Activated CD4-positive, alpha-beta T cell treated with anti-CD3 and anti-CD28 coated beads, Interleukin-2, amount 50 U/mL, for 48 hours (primary cell): ENCODE measurements at regions not wholly inside any gene's neighbourhood (a gene's known extent, or its start where the extent isn't known, plus 50 kb on each side); places are given as distances from the start of the nearest gene placed in this dataset.

Experiments used
- DNase-seq, 2 experiments: peaks; one replicate each; pipeline ENCODE4 v3.0.0-alpha.2; 2020

DNA sequence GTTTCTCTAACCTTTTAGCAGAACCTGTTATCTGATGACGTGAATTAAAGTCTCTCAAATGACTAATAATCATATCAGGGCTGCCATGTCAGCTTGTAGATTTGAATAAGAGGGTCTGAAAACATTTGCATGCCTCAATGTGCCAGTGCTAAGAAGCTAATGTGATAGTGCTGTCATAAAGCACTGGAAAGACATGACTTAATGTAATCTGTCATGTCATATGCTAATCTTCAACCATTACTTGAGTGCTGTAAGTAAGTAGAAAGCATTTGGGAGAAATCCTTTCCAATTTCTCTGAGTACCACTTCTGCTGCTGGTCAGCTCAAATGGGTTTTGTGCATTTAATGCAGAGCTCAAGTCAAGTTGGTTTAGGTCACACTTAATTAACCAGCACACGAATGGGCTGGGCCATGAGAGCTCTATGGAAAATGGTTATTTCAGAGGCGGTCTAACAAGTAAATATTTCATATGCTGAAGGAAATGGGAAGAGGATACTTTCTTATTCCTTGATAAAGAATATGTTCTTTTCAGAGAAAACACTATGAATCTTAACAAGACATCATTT lies 609.2 kb downstream of the LMO4 start:
- no peak for DNase-seq

DNA sequence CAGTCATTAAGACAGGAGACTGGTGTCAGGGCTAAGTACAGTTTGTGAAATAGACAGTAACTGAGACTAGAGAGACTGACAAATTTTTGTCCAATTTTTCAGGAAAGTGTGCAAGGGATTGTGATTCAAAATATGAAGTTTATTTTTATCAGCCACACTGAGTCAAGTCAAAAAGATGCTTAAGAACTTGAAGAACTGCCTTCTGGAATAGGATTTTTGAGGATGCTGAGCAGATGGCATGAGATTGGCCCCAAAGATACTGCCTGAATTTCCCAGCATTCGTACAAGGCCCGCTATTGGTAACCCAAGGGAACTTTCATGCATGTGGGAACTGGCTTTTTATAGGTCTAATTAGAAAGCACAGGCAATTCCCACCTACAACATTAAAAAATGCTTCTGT lies 610.0 kb downstream of the LMO4 start:
- DNase-seq = no peak

DNA sequence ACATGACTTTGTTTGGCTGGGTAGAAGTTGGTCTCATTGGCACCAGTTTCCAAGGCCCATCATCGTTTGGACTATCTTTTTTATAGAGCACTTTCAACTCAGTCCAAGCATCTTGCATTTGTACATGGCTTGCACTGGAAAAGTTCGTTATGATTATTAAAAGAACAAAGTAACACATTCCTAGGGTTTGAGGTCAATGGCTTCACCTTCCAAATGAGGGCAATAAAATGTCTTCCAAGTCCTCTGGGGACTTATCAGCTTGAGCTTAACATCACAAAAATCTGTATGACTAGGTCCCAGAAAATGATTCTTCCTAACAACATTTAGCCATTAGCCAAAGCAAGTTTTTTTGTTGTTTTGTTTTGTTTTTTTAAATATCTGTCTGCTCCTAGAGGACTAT lies 610.8 kb downstream of the LMO4 start:
- DNase-seq = no peak

DNA sequence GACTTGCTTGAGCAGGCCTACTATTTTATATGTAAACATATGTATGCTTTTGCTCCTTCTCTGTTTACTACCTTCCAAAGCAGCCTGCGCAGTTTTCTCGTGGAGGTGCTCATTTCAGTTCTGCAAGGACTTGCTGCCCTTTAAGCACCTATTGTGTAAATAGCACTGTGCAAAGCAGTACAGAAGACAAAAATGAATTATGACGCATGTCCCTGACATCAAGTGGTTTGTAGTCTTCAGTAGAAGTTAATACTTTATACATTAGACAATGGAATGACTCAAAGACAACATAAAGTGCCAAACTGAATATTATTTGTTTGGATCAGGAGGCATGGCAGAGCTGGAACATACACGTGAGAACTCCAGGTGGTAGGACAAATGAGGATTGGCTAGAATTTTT lies 611.7 kb downstream of the LMO4 start:
- DNase-seq = no peak

DNA sequence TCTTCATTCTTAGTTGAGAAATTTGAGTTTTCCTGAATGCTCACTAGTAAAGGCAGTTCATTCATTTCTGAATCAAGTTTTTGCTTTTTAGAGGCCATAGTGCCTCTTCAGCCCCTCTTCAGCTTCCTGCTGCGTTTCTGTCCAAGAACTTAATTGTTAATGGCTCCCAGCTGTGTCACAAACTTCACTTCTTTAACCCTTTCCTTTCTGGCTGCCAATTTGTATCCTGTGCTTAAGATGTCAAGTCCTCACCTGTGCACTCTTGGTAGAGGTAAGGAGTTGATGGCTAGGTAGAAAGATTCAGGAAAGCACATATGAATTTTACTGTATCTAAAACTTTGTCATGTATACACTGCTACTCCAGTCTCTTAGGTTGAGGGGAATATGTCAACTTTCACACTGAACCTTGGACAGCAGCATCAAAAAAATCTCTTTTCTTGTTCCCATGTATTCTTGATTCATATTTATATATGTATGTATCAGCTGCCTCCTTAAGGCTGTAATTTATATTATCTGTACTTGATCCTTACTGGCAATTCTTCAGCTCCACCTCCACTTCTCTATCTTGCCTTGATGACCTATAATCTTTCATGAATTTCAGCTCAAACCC lies 612.8 kb downstream of the LMO4 start:
- no peak for DNase-seq

DNA sequence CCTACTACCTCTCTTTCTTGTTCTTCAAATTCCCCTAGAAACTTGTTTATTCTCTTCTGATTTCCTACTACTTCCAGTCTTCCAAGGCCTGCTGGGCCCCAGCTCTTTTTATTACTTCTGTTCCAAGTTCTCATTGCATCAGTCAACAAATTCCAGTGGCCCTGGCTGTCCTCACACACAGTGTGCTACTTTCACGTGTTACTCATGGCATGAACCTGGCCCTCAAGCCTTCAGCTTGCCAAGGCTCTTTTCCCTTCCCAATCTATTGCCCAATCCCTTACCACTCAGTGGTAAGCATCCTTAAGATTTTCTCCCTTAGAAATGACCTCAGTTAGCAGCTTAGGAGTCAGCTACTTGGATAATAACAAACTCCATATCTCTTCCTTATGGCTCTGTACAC lies 613.5 kb downstream of the LMO4 start:
- no peak for DNase-seq

DNA sequence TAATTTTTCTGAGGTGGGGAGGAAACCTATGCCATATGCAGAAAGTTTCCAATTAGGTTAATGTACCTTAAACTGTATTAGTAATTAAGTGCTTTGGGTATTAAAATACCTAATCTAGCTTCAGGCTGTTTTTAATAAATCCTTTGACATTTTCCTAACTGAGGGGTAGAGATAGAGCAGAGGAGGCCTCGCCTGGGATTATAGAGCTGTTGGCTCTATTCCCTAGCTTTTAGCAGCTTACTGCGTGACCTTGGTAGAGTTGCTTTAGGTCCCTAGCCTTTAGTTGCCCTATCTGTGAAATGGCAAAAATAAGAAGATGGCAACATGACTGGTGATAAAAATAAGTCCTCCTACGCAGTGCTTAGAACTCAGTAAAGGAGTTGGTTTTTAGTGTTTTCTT lies 621.0 kb downstream of the LMO4 start:
- no peak for DNase-seq

DNA sequence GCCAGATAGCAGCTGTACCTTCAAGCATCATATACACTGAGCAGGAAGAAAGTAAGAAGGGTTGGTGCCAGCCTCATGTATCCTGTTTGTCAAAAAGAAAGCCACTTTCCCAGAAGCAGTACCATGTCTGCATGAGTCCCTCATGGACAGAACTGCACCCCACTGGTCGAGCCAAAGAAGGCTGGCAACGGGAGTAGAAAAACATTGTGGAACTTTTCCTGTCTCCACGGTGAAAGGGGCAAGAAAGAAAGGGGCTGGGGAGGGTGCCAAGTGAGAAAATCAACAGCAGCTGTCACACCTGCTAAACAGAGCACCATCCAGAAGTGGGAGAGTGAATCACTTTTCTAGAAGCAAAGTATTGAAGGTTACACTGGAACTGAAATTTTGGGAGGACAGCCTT lies 621.7 kb downstream of the LMO4 start:
- no peak for DNase-seq

DNA sequence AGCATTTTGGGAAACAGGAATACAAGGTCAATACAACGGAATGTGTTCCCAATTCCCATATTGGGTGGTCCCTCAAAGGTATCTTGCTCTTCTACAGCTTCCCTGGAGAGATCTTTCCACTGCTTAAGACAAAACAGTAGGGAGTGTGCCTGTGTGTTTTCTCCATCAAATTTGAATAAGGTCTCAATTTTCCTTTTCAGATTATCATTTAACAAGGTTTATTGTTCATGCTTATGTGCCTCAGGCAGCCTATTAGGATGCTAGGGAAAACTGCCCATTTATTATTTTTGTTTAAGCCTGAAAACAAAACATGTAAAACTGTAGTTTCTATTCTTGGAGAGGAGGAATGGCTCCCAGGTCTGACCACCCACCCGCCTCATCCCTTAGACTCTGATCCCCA lies 622.7 kb downstream of the LMO4 start:
- DNase-seq = no peak

DNA sequence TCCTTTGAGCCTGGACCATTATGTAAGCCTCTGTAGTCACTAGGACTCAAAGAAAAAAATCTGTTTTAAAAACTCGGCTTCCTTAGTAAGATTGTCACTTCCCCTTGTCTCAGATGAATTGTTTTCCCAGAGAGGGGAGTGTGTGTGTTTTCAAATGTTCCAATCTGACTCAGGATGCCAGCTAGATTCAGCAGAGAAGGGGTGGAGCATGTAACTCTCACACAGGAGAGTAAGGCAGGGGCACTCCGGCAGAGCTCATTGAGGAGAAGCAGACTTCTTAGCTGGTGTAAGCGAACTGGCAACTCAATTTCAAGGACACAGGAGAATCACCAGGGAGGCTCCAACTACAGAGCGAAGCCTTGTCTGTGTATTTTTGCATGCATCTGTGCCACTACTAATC lies 623.2 kb downstream of the LMO4 start:
- no peak for DNase-seq

DNA sequence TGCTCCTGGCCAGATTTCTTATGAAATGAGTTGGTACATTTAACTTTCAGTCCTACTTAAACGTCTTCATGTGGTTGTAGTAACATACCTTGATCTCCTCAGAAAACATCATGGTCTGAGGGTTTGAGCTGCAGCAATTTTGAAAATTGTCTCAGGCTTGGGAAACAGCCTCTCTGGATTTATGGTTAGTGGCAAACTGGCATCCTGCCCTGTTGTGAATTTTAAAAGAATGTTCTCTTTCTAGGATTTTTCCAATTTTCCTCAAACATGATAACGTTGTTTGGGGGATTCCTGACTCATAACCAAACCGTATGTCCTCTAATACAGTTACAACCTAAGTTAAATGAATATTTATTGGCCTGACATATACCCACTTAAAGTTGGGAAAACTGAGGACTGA lies 624.4 kb downstream of the LMO4 start:
- DNase-seq = no peak

DNA sequence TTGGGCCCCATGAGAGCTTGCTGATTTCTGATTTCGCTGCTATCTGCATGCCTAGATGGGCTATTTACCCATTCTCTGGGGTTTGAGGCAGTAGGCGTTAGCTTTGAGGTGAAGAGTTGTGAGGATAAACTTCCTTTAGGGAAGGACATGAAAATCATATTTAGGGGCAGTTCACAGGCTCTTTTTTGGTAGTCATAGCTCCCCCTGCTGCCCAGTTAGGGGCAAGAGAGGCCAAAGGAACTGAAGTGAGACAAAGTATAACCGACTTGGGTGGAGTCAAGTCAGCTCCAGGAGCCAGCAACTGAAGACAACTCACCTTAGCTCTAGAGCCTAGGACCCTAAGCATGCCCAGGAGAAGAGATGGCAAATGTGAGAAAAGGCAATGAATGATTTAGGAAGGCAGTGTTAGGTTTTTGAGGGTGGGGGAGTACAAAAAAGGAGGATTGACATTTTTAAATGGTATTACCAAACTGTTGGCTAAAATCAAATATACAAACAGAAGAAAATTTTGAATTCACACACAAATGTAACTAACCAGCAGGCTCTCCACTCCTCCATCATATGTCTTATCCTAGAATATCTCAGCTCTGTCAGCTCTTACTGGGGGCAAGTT lies 625.2 kb downstream of the LMO4 start:
- peak; percentile 35 to 53 for DNase-seq

DNA sequence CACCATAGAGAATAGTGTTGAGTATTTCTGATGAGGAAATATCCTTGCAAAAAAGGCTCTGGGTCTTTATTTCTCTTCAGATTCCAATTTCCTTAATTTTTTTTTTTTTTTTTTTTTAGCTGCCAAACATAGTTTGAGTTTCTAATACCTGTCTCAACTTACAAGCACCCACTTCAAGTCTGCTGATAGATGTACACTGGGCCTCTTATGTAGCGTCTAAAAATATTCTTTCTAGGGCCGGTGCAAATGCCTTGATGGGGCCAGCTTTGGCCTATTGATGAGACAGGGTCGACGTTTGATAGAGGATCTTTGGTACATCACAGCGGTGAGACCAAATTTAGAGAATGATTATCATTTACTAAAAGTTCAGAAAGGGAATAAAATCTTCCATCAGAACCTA lies 626.4 kb downstream of the LMO4 start:
- no peak for DNase-seq

DNA sequence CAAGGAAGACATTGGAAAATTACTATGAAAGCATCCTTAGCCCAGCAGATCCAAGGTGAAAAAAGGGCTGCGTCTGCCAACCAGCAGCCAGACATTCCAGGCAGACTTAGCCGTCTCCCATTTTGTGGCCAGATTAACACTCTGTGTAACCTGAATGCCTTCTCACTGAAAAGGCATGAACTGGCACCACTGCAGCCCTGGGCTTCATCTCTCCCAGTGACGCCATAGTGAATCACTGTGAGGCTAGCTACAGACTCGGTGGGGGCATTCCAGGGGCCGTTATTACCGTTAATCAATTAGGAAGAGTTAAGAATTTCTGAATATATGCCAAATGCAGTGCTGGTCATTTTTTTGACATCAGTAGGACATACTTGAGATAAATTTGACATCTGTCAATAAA lies 627.4 kb downstream of the LMO4 start:
- no peak for DNase-seq

DNA sequence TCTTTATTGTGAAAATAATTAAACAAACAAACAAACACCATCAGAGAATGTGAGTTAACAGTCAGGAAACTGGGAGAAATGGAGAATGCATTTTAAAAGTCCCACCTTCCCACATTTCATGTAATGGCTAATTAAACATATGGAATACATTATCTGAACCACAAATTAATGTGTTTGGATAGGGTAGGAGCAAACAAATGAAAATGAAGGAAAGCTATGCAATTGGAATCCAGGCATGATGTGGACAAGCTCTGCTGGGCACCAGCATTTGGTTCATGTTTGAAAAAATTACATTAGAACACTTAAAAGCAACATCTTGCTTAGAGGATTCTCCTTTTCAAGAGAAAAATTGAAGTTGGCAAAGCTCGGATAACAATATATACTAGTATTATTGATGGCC lies 628.1 kb downstream of the LMO4 start:
- DNase-seq = no peak

DNA sequence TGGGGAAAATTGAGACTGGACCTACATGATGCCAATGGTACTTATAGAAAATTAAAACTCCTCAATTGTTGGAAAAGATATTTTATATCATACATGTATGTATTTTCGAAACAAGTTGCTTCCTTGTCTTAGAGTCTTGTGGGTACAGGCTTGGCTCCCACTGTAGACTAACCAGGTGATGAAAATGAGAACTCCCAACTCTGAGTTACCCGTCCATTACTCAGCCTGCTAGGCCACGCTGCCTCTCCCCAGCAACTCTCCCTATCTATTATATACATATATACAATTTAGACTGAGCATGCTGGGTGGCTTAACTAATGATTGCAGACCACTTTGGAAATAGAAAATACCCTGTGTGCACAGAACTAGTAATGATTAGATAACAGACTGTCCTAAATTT lies 628.7 kb downstream of the LMO4 start:
- DNase-seq = no peak

DNA sequence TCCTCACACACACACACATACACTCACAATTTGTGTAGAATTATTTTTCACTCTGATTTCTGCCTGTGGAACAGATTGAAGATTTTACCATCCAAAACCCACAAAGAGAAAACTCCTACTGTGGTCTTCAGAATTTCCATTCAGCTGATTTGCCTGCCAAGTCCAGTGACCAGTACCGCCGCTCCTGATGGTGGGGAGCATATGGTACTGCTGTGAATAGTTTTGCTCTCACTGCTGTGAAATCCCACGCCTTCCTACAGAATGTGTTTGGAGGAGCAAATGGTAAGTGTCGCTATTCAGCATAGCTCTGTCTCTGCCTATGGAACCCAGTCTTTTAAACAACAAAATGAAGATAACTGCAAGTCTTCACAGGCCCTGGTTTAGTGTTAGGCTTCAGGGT lies 629.5 kb downstream of the LMO4 start:
- DNase-seq = no peak

DNA sequence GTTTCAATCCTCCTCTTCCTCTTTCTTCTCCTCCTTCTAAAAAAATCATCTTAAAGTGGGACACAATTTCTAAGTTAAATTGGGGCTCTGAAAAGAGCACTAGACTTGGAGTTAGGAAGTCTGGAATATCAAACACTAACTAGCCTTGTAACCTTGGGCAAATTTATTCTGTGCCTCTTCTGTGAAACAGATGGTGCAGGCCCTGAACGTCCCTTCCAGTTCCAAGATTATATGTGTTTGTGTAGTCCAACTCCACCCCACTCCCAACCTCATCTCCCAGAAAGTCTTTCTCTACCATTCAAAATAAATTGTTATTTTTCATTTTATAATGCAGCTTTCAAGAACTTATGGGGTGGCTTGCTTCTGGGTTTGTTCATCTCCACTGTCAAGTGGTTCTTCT lies 630.0 kb downstream of the LMO4 start:
- DNase-seq = no peak

DNA sequence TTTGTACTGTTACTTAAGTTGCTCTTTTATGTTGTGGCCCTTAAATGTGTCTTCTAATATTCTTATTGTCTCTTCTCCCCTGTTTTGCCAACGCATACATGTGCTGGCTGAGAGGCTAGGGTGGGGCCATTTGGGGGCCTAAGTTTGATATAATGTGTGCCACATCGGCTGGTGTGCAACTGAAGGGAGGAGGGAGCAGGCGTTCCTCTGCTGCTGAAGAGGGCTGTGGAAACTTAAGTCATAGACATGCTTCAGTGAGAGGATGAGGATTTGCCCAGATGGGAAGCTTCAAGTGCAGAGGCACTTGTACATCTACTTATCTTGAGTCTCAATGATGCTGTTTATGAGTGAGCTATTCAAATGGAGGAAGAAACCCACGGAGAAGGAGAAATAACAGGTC lies 630.6 kb downstream of the LMO4 start:
- no peak for DNase-seq

DNA sequence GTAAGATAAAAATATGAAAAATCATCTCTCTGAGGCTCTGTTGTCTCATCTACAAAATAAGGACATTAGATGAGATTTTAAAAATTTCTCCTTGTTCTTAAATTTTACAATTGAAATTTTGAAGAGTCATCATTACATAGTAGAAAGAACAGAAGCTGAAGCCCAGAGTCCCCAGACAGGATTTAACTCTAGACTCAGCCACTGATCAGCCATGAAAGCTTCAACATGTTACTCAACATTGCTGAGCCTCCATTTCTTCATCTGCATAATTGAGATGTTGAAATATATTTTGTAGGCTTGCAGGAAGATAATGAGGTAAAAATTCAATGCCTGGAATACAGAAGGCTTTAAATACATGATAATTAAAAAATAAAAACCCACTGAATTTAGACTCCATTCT lies 633.3 kb downstream of the LMO4 start:
- DNase-seq = no peak

DNA sequence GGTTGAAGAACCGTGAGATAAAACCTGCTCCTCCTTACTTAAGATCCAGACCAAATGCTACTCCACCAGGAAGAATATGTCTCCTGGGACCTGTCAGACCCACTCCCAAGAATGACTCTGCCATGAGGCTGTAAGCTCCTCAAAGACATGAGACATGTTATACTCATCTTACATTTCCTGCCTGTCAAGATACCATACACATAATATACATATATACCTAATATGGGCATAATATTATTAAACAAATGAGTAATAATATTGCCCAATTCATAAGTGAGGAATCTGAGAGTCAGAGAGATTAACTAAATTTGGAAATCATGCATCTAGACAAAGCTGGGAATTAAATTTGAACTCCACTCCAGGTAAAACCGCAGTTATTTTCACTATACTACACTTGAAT lies 634.9 kb downstream of the LMO4 start:
- no peak for DNase-seq

DNA sequence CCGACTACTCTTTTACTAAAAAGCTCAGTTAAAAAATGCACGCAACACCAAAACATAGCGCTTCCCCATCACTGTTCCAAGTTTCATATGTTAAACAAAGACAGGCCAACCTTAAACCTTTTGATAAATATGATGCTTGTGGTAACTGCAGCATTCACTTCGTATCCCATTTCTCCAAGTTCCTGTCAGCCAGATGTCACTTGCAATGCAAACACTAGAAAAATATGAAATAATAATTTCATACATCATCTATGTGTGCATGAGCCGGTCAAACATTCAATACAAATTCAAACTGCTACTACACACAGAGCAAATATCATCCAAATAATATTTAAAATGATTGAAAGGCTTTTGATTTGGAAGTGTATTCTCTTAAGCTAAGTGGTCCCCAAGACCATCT lies 636.5 kb downstream of the LMO4 start:
- DNase-seq = no peak

DNA sequence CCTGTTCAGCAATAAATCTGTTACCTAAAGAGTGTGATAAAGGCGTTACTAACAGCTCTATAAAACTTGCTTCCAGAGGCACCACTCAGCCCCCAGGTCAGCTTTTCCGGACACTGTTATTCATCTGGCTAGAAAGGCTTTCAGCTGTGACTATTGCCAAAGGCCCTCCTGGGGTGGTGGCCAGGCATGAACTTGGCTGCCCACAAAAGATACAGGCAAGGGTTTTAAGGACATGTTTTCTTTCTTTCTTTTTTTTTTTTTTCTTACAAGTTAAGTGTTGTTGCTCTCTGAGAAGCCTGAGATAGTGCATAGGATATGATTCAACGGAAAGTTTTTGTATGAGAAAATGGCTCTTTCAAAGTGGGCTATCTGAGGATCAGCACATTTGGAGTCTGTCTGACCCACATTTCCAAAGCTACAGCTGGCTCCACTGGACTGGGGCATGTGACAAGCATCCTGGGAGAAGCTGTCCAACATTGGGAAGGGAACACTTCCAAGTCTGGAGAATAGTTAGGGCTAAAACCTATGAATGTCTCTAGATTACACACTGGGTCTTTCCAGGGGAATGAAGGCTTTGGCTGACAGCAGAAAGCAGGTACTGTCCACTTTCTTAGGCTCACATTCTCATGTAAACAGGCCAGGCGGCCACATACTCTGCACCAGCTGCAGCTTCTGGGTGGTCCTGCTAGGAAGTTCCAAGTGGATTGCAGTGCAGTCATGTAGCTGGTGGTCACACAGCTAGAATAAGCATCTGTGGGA lies 639.7 kb downstream of the LMO4 start:
- no peak for DNase-seq

DNA sequence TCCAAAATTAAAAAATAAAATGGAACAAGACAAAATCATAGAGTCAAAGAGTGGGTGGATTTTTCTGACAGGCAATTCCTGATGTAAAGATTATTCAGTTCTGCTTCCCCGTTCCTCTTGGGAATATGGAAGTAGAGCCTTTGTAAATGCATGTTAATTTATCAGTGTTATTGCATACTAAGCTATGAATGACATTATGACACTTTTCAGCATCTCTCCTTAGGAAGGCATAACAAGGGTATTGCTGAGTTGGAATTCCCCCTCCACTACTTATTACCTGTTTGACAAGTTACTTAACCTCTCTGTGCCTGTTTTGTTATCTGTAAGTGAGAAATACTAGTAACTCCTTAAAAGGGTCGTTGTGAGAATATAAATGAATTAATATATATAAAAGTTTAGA lies 640.4 kb downstream of the LMO4 start:
- no peak for DNase-seq
